Astrocyte of the cerebellum (primary cell): ENCODE measurements at regions not wholly inside any gene's neighbourhood (a gene's known extent, or its start where the extent isn't known, plus 50 kb on each side); places are given as distances from the start of the nearest gene placed in this dataset.

Source experiments
- DNase-seq: peaks from one replicate; pipeline ENCODE4 v3.0.0-alpha.2; 2011; ENCODE audit warnings: low read depth
- H3K4me3 ChIP-seq: 2 replicates; pipeline ENCODE4 v1.5.1; 2011; ENCODE audit warnings: mild to moderate bottlenecking, low read depth, low read length, moderate library complexity
- in situ Hi-C: cut with HindIII; loops from 2 replicates; pipeline ENCODE4 v1.10.0; 2017; ENCODE audit warnings: low sequenced_read_pairs
- TF ChIP-seq, protein P1 (sequence below): IDR thresholded peaks from 2 replicates; pipeline ENCODE4 v1.5.1; 2012; ENCODE audit warnings: low read length, low read depth, moderate library complexity, mild to moderate bottlenecking; ENCODE audit errors: missing control alignments

DNA sequence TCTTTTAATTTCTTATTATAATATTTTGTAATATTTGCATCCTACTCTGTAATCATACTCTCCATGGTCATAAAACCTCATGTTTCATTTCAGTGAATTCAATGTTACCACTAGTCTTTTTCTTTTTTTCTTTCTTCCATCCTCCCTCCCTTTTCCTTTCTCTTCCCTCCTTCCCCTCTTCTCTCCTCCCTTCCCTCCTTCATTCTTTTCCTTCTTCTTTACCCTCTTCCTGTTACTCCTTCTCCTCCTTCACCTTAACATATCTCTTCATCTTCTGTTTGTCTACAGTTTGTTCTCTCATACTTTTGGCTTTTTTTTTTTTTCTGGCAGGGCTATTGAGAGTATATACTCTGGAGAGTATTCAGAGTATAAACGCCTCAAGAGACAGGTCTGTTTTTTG, 491.6 kb upstream of the ID2 start:
- in situ Hi-C loops, result no loop called here
- H3K4me3 ChIP-seq, result no peak overlapping the region
- TF ChIP-seq, protein P1, sequence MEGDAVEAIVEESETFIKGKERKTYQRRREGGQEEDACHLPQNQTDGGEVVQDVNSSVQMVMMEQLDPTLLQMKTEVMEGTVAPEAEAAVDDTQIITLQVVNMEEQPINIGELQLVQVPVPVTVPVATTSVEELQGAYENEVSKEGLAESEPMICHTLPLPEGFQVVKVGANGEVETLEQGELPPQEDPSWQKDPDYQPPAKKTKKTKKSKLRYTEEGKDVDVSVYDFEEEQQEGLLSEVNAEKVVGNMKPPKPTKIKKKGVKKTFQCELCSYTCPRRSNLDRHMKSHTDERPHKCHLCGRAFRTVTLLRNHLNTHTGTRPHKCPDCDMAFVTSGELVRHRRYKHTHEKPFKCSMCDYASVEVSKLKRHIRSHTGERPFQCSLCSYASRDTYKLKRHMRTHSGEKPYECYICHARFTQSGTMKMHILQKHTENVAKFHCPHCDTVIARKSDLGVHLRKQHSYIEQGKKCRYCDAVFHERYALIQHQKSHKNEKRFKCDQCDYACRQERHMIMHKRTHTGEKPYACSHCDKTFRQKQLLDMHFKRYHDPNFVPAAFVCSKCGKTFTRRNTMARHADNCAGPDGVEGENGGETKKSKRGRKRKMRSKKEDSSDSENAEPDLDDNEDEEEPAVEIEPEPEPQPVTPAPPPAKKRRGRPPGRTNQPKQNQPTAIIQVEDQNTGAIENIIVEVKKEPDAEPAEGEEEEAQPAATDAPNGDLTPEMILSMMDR, result no peak
- no peak for DNase-seq

- in situ Hi-C loops, result no loop called here
These were observed 490.4 kb upstream of the ID2 start for GRCh38 chr2:8191427-8191826.

DNA sequence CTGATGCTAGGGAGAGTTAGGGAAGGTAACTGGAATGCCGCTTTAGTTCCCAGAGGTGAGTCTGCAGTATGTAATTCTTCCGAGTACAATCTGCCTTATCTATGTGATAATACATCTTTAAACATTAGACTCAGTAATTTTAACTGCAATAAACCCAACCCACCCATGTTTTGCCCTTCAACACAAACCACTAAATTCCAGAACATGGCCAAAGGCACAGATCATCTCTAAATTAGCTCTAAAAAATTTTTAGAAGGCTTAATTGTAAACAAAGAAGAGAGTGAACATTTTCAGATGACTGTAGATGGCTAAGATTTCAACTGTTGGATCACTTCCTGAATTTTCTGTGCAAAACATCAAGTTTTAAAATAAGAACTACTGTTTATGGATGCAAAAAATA, 488.7 kb upstream of the ID2 start:
- TF ChIP-seq, protein P1, result no peak
- H3K4me3 ChIP-seq, result no peak overlapping the region
- no peak for DNase-seq
- in situ Hi-C loops, result no loop called here

More at GRCh38 chr2:8191427-8191826, 490.4 kb upstream of the ID2 start:
- TF ChIP-seq, protein P1, result no peak
- H3K4me3 ChIP-seq, result no peak overlapping the region
- DNase-seq, result no peak

- DNase-seq, result no peak
- TF ChIP-seq, protein P1, result no peak
- H3K4me3 ChIP-seq, result no peak overlapping the region
- in situ Hi-C loops, result no loop called here
These were observed 487.9 kb upstream of the ID2 start for GRCh38 chr2:8193686-8194615.

DNA sequence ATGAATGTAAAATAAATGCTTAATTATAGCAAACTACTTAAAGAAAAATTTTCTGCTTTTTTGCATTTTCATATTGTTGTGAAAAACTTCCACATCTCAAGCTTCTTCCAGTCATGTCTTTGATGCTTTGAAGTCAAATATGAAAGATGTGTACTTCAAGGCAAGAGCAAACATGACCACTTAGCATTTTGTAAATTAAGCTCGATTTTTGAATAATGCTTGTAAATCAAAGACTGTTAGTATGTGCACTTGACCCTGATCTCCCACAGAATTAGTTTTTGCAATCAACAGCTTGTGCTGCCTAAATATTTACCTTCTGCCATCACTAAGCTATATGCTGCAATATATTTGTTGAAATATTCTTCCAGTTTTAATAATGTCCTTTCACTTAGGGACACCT, 486.1 kb upstream of the ID2 start:
- DNase-seq, result no peak
- H3K4me3 ChIP-seq, result no peak overlapping the region
- TF ChIP-seq, protein P1, result no peak
- in situ Hi-C loops, result no loop called here

GRCh38 chr2:8196316-8196715, 485.5 kb upstream of the ID2 start:
- TF ChIP-seq, protein P1, result no peak
- no peak overlapping the region for H3K4me3 ChIP-seq
- in situ Hi-C loops, result no loop called here
- DNase-seq, result no peak
